ENCODE measurements at regions not wholly inside any gene's neighbourhood (a gene's known extent, or its start where the extent isn't known, plus 50 kb on each side); places are given as distances from the start of the nearest gene placed in this dataset.

DNA sequence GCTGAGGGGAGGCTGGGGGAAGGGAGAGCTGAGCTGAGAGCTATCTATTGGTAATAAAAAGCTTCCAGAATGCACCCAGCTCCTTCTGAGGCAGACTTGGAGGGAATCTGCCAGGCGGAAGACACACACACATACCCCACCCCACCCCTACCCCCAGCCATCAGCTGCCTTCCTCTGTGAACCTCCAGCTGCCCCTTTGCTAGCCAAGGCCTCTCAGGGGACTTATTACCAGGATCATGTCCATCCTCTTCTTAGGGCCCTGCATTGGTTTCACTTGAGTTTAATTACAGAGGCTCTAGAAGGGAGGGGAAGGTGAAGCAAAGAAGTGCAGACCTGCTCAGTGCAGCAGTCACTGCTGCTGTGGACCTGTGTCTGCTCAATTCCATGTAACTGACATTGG is 156.4 kb downstream of the OMA1 start:
- DNase-seq (ENCODE audit: low spot score): no peak
- intact Hi-C loops (cut with DNase I): no loop called here

DNA sequence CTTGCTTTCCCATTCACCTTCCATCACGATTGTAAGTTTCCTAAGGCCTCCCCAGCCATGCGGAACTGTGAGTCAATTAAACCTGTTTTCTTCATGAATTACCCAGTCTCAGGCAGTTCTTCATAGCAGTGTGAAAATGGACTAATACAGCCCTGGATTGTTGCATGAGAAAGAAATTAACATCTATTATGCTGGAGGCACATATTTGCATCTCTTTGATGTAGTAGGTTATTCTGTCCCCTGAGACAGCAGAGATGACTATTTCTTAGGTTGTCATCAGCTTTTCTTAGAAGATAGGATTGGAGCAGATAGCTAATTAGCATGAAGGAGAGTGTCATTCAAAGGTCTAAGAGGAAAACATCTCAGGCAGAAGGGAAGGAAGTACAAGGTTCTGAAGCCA is 166.2 kb downstream of the OMA1 start:
- intact Hi-C loops (cut with DNase I): no loop called here
- DNase-seq (ENCODE audit: low spot score): no peak

DNA sequence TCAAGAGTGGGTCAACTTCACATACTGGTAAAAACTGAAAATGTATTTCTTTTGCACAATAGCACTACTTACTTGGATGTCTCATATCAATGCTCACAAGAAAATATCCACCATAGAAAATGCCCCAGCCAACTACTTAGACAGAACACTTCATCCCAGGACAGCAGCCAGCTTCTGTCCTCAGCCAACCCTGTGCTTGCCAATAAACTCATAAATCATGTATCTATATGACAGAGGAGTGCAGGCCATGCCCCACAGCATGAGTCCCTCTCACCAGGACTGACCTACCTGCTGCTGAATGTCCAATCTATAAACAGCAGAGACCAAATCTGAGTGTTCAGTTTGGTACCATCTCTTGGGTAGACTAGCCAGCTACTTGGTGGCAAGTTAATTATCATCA is 179.3 kb downstream of the OMA1 start:
- DNase-seq (ENCODE audit: low spot score): no peak
- intact Hi-C loops (cut with DNase I): no loop called here

DNA sequence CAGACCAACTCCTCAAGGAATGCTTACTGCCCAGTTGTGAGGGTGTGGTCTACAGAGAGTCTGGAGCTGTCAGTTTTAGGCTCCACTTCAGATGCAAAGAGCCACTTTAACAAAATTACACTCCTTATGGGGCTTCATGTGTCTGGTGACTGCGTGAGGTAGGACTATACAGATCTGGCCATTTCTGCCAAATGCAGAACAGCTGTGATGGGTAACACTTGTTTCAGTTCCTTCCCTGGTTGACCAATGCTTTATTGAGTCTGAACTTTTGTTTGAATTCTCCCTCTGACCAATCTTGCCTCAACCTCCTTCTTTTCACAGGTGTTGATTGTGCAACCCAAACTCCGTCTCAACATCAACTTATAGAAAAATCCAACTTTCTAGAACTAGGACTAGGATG is 181.2 kb downstream of the OMA1 start:
- DNase-seq (ENCODE audit: low spot score): no peak
- intact Hi-C loops (cut with DNase I): no loop called here

DNA sequence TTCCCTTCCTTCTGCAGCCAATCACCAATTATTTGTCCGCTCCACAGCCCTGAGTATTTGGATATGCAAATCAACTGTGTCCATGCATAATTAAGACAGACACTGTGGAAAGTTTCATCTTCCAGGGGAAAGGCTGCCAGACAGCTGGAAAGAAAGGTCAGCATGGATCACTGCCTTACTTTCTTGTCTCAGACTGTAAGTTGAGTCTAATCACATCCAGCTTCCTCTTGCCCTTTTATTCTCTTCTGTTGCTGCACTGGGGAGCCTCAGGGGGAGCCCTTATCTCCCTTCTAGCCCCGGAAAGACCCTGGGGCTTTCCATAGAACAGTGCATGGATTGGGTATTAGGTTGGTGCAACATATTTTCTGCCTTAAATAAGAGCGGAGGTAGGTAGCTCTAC is 182.9 kb downstream of the OMA1 start:
- no peak for DNase-seq (ENCODE audit: low spot score)
- intact Hi-C loops (cut with DNase I): no loop called here

DNA sequence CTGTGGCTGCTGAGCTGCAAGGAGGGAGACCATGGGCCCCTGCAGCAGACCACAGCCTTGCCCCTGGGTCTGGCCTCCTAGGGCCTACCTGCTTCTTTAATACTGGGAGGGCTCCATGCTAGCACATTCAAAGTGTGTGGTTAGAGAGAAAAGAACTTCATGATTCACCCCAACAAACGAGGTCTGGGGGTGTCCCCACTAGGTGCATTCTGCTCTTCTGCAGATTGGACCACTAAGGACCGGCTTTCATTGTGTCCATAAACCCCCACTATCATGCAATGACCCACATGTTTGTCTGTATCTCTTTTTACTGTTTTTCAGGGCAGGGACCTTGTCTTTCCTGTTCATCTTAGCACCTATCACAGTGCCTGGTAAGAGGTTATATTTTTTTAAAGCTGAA is 185.4 kb downstream of the OMA1 start:
- DNase-seq (ENCODE audit: low spot score): no peak
- intact Hi-C loops (cut with DNase I): no loop called here

DNA sequence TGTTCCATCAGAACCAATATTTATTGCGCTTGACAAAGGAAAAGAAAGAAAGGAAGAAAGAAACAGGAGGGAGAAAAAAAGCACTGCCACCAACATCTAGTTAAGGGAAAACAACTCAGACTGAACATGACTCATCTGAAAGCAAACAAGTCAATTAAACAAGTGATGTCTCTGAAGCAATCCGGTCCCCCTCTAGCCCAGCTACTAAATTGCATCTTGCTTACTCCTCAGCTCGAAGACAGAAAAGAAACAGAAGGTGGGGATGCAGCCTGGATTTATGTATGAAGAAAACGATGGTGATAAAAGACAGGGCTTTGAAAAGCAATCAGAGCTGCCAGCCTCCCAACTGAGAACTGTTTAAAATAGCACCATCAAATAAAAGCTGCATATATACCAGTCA is 188.2 kb downstream of the OMA1 start:
- DNase-seq (ENCODE audit: low spot score): no peak
- intact Hi-C loops (cut with DNase I): no loop called here

DNA sequence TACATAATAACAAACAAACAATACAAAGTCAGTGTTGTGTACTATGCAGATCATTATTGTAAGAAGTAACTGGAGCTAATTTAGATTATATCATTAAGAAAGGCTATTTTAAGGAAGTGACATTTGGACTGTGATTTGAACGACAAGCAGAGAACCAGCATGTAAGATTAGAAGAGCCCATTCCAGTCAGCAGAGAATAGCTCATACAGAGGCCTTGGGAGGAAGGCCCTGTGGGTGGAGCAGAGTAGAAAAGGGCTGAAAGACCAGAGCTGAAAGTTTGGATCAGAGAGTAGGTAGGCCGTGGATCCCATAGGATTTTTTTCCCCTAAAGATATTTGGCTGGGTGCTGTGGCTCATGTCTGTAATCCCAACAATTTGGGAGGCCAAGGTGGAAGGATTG is 190.1 kb downstream of the OMA1 start:
- no peak for DNase-seq (ENCODE audit: low spot score)
- intact Hi-C loops (cut with DNase I): no loop called here

DNA sequence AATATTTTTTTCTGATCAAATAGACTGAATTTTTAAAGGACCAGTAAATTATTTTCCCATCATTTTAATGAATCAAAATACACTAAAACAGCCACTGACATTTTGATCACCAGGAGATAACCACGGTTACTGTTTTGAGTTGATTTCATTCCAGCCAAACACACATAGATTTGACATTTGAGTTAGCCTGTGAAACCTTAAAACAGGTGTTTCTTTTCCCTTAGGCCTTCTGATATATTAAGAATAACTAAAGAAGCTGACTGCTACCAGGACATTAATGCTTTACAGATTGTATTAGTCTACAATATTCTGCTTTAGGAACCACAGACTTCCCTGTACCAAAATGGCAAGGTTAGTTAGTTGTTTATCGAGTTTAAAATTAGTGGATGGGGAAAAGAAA is 193.4 kb downstream of the OMA1 start:
- no peak for DNase-seq (ENCODE audit: low spot score)

DNA sequence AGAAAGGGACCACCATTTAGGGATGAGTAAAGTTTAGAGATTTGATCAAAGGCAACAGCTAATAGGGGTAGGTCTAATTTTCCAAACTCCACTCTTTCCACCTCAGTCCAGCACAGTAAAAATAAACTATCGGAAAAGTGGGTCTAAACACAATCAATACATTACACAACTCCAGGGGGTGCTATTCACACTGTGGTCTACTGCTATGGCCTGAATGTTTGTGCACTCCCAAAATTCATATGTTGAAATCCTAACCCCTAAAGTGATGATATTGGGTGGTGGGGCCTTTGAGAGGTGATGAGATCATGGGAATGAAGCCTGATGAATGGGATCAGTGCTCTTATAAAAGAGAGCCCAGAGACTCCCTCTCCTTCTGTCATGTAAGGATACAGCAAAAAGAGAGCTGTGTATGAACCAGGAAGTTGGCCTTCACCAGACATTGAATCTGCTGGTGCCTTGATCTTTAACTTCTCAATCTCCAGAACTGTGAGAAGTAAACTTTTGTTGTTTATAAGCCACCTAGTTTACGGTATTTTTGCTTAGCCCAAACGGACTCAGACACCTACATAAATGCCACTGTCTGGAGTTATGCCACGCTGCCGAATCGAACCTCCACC is 193.9 kb downstream of the OMA1 start:
- intact Hi-C loops (cut with DNase I): no loop called here
- no peak for DNase-seq (ENCODE audit: low spot score)

More for the DNA sequence above, 193.4 kb downstream of the OMA1 start:
- intact Hi-C loops (cut with DNase I): no loop called here

DNA sequence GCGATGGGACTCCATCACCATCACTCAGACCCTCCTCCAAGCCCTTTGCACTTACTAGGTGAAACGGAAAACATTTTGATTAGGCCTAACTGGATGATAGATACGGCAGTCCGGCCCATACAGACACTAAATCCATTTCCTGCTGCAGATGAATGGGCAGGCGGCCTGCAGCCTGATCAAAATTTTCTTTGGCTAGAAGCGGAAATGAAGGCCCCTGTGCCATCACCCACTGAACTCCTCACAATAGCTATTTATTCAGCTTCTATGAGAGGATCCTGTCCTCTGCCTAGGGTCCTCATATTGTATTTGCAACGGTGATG is 200.5 kb downstream of the OMA1 start:
- intact Hi-C loops (cut with DNase I): no loop called here

DNA sequence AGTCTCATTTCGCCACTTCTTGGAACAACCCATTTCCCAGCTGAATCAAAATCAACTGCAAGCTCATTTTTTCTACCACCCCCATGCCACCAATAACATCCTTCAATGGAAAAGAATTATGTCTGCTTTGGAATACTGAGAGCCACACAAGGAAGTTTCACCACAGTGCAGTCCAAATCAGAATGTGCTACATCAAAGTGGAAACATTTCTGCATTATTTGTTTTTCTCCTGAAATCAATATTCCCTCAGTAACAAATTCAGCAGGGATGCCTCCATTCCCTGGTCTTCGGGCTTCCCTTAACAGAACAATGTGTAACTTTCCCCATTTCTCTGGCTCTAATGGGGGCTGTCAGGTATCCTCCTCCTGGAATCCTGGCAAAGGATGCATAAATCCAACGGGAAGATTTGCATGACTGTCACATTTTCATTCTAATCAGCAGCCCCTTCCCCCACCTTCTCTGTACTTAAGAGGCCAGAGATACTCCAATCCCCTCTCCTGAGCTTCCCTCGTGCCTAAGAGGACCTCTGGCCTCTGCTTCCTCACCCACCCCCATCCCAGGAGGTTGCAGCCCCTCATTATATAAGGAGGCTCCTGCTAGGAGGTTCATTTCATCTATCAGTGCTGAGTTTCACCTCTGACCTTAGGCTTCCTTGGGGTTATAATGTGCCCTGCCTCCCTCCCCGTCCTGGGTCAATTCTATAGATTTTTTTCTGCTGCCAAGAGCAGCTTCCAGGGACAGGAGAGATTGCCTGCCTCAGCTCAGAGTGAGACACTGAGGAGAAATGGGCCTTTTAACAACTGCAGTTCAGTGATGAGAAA is 201.1 kb downstream of the OMA1 start:
- DNase-seq (ENCODE audit: low spot score): no peak
- intact Hi-C loops (cut with DNase I): no loop called here

More for the DNA sequence above, 200.5 kb downstream of the OMA1 start:
- DNase-seq (ENCODE audit: low spot score): no peak

DNA sequence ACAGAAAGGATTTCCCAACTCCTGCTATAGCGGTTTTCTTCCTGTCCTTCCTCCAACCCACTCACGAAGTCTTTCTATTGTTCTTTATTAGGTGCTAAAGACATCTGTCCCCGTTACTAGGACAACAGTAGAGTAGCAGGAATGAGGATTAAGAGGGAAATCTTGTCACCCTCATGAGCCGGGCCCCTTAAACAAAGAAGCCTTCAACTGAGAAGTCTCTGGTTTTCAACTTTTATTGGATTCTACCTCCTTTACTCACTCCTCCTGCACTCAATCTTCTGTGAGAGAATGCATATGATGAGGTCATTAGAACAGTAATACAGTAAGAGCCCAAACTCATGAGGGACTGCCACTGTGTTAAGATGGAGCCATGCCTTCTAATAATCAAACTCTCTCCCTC is 206.3 kb downstream of the OMA1 start:
- intact Hi-C loops (cut with DNase I): no loop called here
- DNase-seq (ENCODE audit: low spot score): no peak

DNA sequence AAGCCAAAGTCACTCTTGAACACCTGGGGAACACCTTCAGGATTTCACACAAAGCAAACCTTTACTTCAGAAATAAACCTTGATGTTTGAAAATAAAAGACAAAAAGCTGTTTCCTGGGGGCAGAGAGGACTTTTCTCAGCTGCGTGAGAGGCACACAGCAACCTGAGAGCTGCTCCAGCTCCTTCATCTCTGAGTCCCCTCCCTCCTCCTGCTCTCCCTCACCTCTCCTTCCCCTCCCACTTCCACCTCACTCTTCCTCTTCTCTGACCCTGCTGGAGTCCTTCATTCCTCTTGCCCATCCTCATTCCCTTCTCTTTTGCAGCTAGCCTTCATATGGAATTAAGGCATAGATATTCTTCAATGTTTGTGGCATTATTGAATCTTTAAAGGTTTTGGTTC is 208.4 kb downstream of the OMA1 start:
- intact Hi-C loops (cut with DNase I): no loop called here

DNA sequence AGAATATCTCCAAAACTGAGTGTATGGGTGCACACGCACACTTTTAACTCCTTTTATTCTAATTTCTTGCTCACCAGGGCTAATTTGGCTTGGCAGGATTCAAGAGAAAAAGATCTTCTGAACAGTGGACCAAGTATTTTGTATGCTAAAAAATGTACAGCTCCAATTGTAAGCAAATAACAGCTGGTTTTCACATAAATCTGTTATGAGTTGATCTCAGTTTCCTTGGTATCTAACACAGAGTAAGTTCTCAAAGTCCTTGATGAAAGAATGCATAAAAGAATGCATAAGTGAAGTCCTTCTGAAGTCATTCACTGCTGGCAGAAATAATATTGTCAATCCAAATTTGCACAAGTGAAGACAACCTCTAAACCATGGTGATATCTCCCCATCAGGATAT is 213.0 kb downstream of the OMA1 start:
- intact Hi-C loops (cut with DNase I): no loop called here
- DNase-seq (ENCODE audit: low spot score): no peak

More for the DNA sequence above, 208.4 kb downstream of the OMA1 start:
- DNase-seq (ENCODE audit: low spot score): no peak

DNA sequence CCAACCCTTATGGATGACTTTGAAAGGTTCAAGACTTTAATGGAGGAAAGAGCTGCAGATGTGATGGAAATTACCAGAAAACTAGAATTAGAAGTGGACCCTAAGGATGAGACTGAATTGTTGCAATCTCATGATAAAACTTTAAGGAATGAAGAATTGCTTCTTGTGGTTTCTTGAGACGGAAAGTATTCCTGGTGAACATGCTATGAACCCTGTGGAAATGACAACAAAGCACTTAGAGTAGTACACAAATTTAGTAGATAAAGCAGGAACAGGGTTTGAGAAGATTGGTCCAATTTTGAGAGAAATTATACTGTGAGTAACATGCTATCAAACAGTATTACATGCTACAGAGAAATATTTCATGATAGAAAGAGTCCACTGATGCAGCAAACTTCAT is 215.4 kb downstream of the OMA1 start:
- intact Hi-C loops (cut with DNase I): no loop called here
- no peak for DNase-seq (ENCODE audit: low spot score)

DNA sequence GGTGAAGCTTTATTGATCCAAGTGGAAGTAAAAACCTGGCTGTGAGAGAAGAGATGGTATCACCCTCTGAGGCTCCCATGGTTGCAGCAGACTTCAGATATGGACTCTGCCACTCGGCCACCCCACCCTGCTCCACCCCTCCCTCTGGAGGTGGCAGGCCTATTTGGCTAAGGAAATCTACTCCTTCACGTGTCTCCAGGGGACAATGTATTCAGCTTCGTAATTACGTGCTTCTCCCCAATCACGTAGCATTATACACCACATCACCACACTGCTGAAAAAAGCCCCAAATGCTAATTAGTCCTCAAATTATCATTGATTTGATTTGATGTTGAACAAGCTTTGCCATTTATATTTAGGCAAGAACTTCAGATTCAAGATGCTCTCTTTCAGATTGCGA is 220.7 kb downstream of the OMA1 start:
- intact Hi-C loops (cut with DNase I): no loop called here
- no peak for DNase-seq (ENCODE audit: low spot score)

DNA sequence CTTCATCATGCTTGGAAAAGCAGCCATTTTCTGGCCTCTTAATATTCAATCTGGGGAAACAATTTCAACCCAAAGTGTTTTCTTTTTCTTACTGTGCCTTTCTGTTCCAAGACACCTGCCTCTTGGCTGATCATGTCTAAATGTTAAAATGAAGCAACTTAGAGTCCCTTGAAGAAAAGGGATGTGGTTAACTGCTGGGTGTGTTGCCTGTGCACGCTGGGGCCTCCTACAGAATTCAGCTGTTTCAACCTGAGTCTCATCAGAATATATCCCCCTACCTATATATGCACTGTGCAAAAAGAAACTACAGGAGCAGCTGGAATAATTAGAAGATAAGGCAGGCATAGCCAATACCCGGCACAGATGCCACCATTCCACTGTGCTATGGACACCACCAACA is 222.0 kb downstream of the OMA1 start:
- DNase-seq (ENCODE audit: low spot score): no peak
- intact Hi-C loops (cut with DNase I): no loop called here

DNA sequence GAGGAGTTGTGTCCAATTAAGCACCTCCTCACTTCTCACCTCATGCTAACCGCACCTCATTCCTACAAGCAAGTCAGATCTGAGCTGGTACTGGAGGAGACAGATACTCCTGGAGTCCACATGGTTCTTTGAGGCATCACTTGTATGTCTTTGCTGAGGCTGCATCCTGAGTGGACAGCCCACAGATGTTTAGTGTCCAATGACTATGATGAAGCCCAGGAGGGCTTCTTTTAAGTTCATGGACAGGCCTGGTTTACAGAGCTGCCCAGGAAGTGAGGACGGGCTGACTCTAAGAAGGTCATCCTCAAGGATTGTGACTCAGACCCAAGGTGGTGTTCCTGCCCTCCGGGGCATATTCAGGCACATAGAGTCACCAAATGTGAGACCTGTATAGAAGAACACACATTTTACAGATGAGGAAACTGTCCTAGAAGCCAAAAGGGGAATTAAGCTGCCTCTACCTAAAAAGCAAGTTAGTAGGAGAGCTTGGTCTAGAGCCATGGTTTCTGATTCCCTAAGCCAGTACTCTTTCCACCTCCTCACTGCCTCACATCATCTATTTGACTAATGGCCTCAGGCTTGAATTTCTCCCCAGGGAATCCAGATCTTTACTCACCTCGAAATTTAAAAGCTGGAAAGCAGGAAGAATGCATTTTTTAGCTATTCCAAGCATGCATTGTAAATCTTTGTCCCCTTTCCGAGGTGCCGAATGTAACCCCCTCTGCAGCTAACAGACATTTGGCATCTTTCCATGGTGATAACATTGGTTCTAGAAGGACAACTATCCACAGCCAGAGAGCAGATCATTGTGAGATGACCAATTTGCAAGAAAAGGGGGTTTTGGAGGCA is 228.1 kb downstream of the OMA1 start:
- no peak for DNase-seq (ENCODE audit: low spot score)
- intact Hi-C loops (cut with DNase I): no loop called here

DNA sequence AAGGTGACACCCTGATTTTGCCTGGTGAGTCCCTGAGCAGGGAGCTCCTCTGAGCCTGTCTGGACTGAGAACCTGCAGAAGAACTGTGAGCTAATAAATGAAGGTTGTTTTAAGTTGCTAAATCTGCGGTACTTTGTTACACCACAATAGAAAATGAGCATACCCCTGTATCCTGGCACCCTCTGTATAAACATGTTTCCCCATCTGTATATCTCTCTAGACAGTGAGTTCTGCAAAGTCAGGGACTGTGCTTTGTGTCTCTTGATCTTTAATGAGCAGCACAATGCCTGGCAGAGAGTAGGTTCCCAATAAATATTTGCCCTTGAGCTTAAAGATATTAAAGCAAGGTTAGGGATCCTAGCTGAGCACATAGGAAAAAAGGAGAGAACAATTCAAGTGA is 228.8 kb downstream of the OMA1 start:
- intact Hi-C loops (cut with DNase I): no loop called here
- no peak for DNase-seq (ENCODE audit: low spot score)

DNA sequence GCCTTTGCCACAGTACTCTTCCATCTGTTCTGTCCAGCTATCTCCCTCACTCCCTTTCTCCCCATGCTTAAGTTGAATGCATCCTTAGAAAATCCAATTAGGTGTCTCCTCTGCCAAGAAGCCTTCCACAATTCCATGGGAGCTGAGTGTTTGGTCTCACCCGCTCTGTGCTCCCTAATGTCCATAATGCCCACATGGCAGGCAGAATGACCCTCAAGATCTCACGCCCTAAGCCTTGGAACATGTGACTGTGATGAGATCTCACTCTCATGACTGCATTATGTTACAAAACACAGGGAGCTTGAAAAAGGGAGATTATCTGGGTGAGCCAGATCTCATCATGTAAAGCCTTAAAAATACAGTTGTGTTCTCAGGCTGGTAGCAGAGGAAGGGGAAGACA is 229.4 kb downstream of the OMA1 start:
- DNase-seq (ENCODE audit: low spot score): no peak
- intact Hi-C loops (cut with DNase I): no loop called here

Data from cardiac septum (tissue), 1 donor.